ENCODE measurements at regions not wholly inside any gene's neighbourhood (a gene's known extent, or its start where the extent isn't known, plus 50 kb on each side); places are given as distances from the start of the nearest gene placed in this dataset.

GRCh38 chr10:9076066-9076465 is 1021.6 kb downstream of the GATA3 start:
- TF ChIP-seq ZNF274 (IDR thresholded peaks at IDR 0.05; ENCODE audit: low read depth, low read length) = no peak
- TF ChIP-seq YY1 (IDR thresholded peaks at IDR 0.05; ENCODE audit: insufficient read depth, insufficient read length) = no peak
